HCT116 (cell line): ENCODE measurements at regions not wholly inside any gene's neighbourhood (a gene's known extent, or its start where the extent isn't known, plus 50 kb on each side); places are given as distances from the start of the nearest gene placed in this dataset.

Source experiments
- ATAC-seq: fragments of 200-7000 bp; cut with Tn5 transposase; 2 replicates; pipeline ENCODE4 v1.9.1; 2020; ENCODE audit warnings: mild to moderate bottlenecking, moderate library complexity
- BruUV-seq: library from RNA; stranded (reverse); fragments of 400-500 nt; replicated peaks from 2 replicates; lab custom pipeline; 2021; lab: Mats Ljungman, UMichigan
- CTCF ChIA-PET: fragments of 300-600 bp; sonication (Branson Sonifier 250); formaldehyde crosslinking; loops from one replicate; lab custom pipeline; 2021; ENCODE audit warnings: antibody characterized with exemption; lab: Charles Lee
- POLR2A ChIA-PET: fragments of 300-600, 350-600 bp; sonication (Branson Sonifier 250); formaldehyde crosslinking; loops from one replicate; lab custom pipeline; 2021; ENCODE audit warnings: antibody characterized with exemption; lab: Charles Lee
- RAD21 ChIA-PET, 2 experiments: fragments of 300-600 bp; sonication (Branson Sonifier 250); formaldehyde crosslinking; loops; one replicate each; lab custom pipeline; 2023; ENCODE audit warnings: low total read pairs in 2 of 2; ENCODE audit not compliant: uncharacterized antibody in 2 of 2, unreplicated experiment in 2 of 2, low non-redundant PET in 1 of 2; lab: Charles Lee
- DNase-seq: peaks from one replicate; pipeline ENCODE4 v3.0.0-alpha.2; 2010; ENCODE audit warnings: low read depth, low spot score
- H2AFZ ChIP-seq: fragments of 200-600 bp; shearing (Covaris generic), sonication (generic); 2 replicates; pipeline ENCODE4 v1.6.1; 2017; ENCODE audit warnings: low read depth, mixed run types, mixed read lengths, antibody characterized with exemption, low read length; ENCODE audit not compliant: poor library complexity, severe bottlenecking
- H3K27ac ChIP-seq: 2 replicates; pipeline ENCODE4 v1.5.1; 2012; ENCODE audit warnings: low read depth, low read length
- H3K27me3 ChIP-seq: fragments of 200-600 bp; sonication (generic); 2 replicates; pipeline ENCODE4 v1.6.1; 2016; ENCODE audit warnings: mixed run types, low read length, mixed read lengths; ENCODE audit not compliant: insufficient read depth
- H3K36me3 ChIP-seq, 2 experiments: fragments of 200-500 bp in 1 of 2; fragments of 200-600 bp in 1 of 2; sonication (Bioruptor generic) in 1 of 2; sonication (generic) in 1 of 2; 2 replicates each; pipeline versions ENCODE4 v1.5.1 to v1.6.1; 2014 to 2016; ENCODE audit warnings: low read length in 2 of 2, inconsistent platforms in 1 of 2, mixed read lengths in 1 of 2, mixed run types in 1 of 2; ENCODE audit not compliant: insufficient read depth in 2 of 2, control insufficient read depth in 1 of 2
- H3K4me1 ChIP-seq, 2 experiments: fragments of 200-600 bp in 1 of 2; sonication (generic) in 1 of 2; 2 replicates each; pipeline versions ENCODE4 v1.5.1 to v1.6.1; 2012 to 2017; ENCODE audit warnings: low read length in 2 of 2, inconsistent platforms in 1 of 2, mild to moderate bottlenecking in 1 of 2, mixed read lengths in 1 of 2, mixed run types in 1 of 2, moderate library complexity in 1 of 2; ENCODE audit not compliant: insufficient read depth in 2 of 2, control insufficient read depth in 1 of 2
- H3K4me2 ChIP-seq: fragments of 200-600 bp; sonication (generic); 2 replicates; pipeline ENCODE4 v1.6.1; 2017; ENCODE audit warnings: mixed run types, low read length, mixed read lengths
- H3K4me3 ChIP-seq, 2 experiments: fragments of 200-600 bp in 1 of 2; sonication (generic) in 1 of 2; replicated peaks in 1 of 2; 2 replicates each; pipeline ENCODE4 v1.5.1; 2011 to 2016; ENCODE audit warnings: low read length in 2 of 2, control low read depth in 1 of 2, low read depth in 1 of 2, mild to moderate bottlenecking in 1 of 2, mixed read lengths in 1 of 2, mixed run types in 1 of 2
- H3K79me2 ChIP-seq: fragments of 200-600 bp; sonication (generic); 2 replicates; pipeline ENCODE4 v1.6.1; 2017; ENCODE audit warnings: mild to moderate bottlenecking, mixed run types, low read length, moderate library complexity, mixed read lengths; ENCODE audit not compliant: insufficient read depth
- H3K9ac ChIP-seq: fragments of 200-600 bp; sonication (generic); 2 replicates; pipeline ENCODE4 v1.6.1; 2016; ENCODE audit warnings: low read length, mixed read lengths
- H3K9me2 ChIP-seq: fragments of 200-600 bp; sonication (generic), shearing (Covaris generic); 2 replicates; pipeline ENCODE4 v1.6.1; 2017; ENCODE audit warnings: mixed run types, mild to moderate bottlenecking, moderate library complexity; ENCODE audit not compliant: insufficient read depth
- H3K9me3 ChIP-seq, 2 experiments: fragments of 200-500 bp in 1 of 2; fragments of 200-600 bp in 1 of 2; sonication (Bioruptor generic) in 1 of 2; sonication (generic) in 1 of 2; 2 replicates each; pipeline ENCODE4 v1.6.1; 2014 to 2017; ENCODE audit warnings: low read length in 2 of 2, mixed read lengths in 2 of 2, inconsistent platforms in 1 of 2, low read depth in 1 of 2, mild to moderate bottlenecking in 1 of 2, mixed run types in 1 of 2, moderate library complexity in 1 of 2; ENCODE audit not compliant: control insufficient read depth in 1 of 2, insufficient read depth in 1 of 2
- H4K20me1 ChIP-seq: fragments of 200-600 bp; sonication (generic), shearing (Covaris generic); 2 replicates; pipeline ENCODE4 v1.6.1; 2017; ENCODE audit warnings: mixed run types, mild to moderate bottlenecking, moderate library complexity; ENCODE audit not compliant: insufficient read depth
- POLR2AphosphoS5 ChIP-seq: IDR thresholded peaks from 2 replicates; pipeline ENCODE4 v1.6.1; 2011; ENCODE audit warnings: mild to moderate bottlenecking, low read depth, low read length, moderate library complexity
- intact Hi-C: fragments of 100-400 bp; cut with micrococcal nuclease; formaldehyde crosslinking; loops from 2 replicates; pipeline ENCODE4 v1.10.0; 2022
- TF ChIP-seq, protein P1 (sequence below): IDR thresholded peaks from 2 replicates; pipeline ENCODE4 v1.6.1; 2012; ENCODE audit warnings: low read depth

DNA sequence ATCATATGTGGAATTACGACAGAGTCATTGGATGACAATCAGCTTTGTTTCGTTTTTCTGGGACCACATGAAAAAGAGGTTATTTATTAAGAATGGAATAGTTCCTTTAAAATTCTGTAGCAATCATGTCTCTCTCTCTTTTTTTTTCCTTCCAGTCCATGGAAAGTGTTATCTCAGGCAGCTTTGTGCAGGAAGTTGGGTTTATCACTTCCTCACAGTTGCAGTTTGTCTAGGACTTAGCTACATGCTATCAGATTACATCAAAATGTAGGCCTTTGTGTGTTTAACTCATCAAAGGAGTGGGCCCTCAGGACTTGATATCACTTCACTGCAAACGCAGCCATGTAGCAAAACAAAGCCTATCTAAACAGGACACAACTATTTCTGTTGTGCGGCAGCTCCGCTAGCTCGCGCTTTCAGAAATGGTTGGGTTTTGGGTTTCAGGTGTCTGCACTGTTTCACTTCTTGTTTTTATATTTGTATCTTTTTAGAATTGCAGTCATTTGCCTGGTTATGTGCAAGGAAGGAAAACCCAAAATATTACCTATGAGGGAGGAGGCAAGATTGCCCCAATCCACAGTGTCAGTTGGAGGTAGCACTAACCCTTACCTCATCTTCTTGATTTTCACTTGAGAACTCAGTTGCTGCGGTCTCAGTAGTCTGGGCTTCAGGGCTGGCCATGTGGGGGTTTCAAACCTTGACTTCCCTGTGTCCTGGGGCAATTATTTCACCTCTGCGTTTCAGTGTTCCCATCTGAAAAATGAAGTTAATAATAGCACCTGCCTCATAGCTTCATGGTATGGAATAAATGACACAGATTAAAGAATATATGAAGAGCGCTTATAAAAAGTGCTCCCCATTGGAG, 66.7 kb downstream of the HHEX start:
- ChIA-PET POLR2A (interaction anchor here (0.6 kb wide), 1 partner anchor 40 kb away, joined by 3 read pairs; no protein-coding TSS in a partner anchor), CTCF (no interaction called here), RAD21 (no interaction called here)
- no peaks in the 10 kb centered on the region for H3K79me2 ChIP-seq
- H3K4me1 ChIP-seq, result peaks cover 7 to 8% of the 10 kb centered on the region in 2 experiments; a peak in 3 of 4 replicates
- no peak overlapping the region for H3K27ac ChIP-seq
- H3K36me3 ChIP-seq, result no peaks in the 10 kb centered on the region
- H3K4me3 ChIP-seq, result no peak overlapping the region
- H3K9ac ChIP-seq, result no peak overlapping the region
- TF ChIP-seq, protein P1, sequence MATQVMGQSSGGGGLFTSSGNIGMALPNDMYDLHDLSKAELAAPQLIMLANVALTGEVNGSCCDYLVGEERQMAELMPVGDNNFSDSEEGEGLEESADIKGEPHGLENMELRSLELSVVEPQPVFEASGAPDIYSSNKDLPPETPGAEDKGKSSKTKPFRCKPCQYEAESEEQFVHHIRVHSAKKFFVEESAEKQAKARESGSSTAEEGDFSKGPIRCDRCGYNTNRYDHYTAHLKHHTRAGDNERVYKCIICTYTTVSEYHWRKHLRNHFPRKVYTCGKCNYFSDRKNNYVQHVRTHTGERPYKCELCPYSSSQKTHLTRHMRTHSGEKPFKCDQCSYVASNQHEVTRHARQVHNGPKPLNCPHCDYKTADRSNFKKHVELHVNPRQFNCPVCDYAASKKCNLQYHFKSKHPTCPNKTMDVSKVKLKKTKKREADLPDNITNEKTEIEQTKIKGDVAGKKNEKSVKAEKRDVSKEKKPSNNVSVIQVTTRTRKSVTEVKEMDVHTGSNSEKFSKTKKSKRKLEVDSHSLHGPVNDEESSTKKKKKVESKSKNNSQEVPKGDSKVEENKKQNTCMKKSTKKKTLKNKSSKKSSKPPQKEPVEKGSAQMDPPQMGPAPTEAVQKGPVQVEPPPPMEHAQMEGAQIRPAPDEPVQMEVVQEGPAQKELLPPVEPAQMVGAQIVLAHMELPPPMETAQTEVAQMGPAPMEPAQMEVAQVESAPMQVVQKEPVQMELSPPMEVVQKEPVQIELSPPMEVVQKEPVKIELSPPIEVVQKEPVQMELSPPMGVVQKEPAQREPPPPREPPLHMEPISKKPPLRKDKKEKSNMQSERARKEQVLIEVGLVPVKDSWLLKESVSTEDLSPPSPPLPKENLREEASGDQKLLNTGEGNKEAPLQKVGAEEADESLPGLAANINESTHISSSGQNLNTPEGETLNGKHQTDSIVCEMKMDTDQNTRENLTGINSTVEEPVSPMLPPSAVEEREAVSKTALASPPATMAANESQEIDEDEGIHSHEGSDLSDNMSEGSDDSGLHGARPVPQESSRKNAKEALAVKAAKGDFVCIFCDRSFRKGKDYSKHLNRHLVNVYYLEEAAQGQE, result no peak
- 0 out of 2 replicates have a peak, but pooled peaks have one; percentile 2 for TF ChIP-seq POLR2AphosphoS5
- intact Hi-C loops, result no loop called here
- no peak for ATAC-seq
- no peaks in the 10 kb centered on the region for H3K27me3 ChIP-seq
- H3K9me2 ChIP-seq, result no peaks in the 10 kb centered on the region
- BruUV-seq, result no TSS peak
- no peaks in the 10 kb centered on the region for H3K9me3 ChIP-seq
- H3K4me2 ChIP-seq, result peak overlapping the region; percentile 23; the same call in 1 of the 2 replicates
- peak overlapping the region; percentile 86 for H2AFZ ChIP-seq
- no peaks in the 10 kb centered on the region for H4K20me1 ChIP-seq
- no peak for DNase-seq
